ENCODE measurements at regions not wholly inside any gene's neighbourhood (a gene's known extent, or its start where the extent isn't known, plus 50 kb on each side); places are given as distances from the start of the nearest gene placed in this dataset.

DNA sequence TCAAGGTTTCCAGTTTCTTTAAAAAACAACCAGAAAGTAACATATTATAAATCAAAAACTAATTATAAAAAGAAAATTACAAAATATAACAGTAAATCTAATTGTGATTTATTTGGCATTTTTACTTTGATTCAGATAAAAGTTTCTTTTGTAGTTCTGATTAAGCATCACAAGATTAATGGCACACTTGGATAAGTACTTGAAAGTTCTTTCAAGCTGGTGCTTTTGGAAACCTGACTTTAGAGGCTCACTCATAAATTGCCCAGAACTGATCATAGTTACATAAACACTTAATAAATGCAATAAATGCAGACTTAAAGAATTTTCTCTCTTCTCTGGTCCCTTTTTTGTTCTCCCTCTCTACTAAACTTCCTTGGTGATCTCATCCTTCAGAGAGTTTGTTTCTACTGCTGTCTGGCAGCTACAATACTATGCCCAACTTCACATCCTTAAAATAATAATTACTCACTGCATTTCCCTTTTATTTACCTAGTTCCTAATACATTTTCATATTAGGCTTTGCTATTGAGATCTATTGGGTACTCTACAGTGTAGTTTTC is 1417.0 kb downstream of the EFNB2 start:
- Histone ChIP-seq H4K20me1 (ENCODE audit: low read length) (no peaks in the 10 kb centered on the region), H3K4me3 (ENCODE audit: low read length) (no peak overlapping the region), H3K27ac (ENCODE audit: low read length) (no peak overlapping the region), H3K9ac (ENCODE audit: low read length) (no peak overlapping the region), H3K36me3 (ENCODE audit: low read depth, low read length) (no peaks in the 10 kb centered on the region), H3K79me2 (ENCODE audit: low read length) (no peaks in the 10 kb centered on the region), H3K4me2 (ENCODE audit: low read length) (no peak overlapping the region), H3K4me1 (ENCODE audit: insufficient read depth, low read length) (no peaks in the 10 kb centered on the region), H3K9me3 (ENCODE audit: low read length) (no peaks in the 10 kb centered on the region), H2AFZ (ENCODE audit: low read length) (no peak overlapping the region), H3F3A (ENCODE audit: low read length, unreplicated experiment) (no peaks in the 10 kb centered on the region), H3K9me2 (replicated peaks; ENCODE audit: low read length) (no peaks in the 10 kb centered on the region), H3K27me3 (ENCODE audit: low read length) (no peaks in the 10 kb centered on the region)
- intact Hi-C loops (cut with micrococcal nuclease), result no loop called here
- TF ChIP-seq EZH2phosphoT487 (IDR thresholded peaks at IDR 0.05; ENCODE audit: borderline replicate concordance, low read length) (no peak), EZH2 (IDR thresholded peaks at IDR 0.05; ENCODE audit: low read length, unreplicated experiment) (no peak)
- TF ChIP-seq, protein P1, sequence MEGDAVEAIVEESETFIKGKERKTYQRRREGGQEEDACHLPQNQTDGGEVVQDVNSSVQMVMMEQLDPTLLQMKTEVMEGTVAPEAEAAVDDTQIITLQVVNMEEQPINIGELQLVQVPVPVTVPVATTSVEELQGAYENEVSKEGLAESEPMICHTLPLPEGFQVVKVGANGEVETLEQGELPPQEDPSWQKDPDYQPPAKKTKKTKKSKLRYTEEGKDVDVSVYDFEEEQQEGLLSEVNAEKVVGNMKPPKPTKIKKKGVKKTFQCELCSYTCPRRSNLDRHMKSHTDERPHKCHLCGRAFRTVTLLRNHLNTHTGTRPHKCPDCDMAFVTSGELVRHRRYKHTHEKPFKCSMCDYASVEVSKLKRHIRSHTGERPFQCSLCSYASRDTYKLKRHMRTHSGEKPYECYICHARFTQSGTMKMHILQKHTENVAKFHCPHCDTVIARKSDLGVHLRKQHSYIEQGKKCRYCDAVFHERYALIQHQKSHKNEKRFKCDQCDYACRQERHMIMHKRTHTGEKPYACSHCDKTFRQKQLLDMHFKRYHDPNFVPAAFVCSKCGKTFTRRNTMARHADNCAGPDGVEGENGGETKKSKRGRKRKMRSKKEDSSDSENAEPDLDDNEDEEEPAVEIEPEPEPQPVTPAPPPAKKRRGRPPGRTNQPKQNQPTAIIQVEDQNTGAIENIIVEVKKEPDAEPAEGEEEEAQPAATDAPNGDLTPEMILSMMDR (conservative IDR thresholded peaks at IDR 0.05; ENCODE audit: low read depth, low read length), result no peak
- ChIA-PET POLR2A (ENCODE audit: unreplicated experiment) (no interaction called here), CTCF (no interaction called here)
- DNase-seq, result no peak
- ATAC-seq, result no peak
- no TSS peak for BruUV-seq (replicated peaks)

DNA sequence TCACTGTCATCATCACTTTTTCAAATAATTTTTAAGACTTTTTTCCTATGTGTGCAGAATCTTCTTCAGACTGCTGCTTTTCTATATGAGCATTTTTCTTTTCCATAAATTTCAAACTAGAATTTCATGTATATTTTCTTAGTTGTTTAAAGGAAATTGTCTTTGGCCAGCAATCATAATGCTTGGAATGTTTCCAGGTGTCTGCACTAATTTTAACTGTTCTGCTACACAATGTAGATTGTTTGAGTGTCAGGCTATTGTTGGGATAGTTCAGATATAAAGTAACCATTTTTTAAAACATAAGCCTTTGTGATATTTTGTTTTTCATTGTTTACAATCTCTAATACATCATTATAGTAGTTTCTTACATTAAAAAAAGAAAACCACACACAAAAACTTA is 1418.5 kb downstream of the EFNB2 start:
- H3K4me2 ChIP-seq (ENCODE audit: low read length), result no peak overlapping the region
- DNase-seq (no peak), ATAC-seq (no peak)
- ChIA-PET POLR2A (ENCODE audit: unreplicated experiment) (no interaction called here), CTCF (no interaction called here)
- no peak overlapping the region for H3K27ac ChIP-seq (ENCODE audit: low read length)
- H3K9me3 ChIP-seq (ENCODE audit: low read length), result no peaks in the 10 kb centered on the region
- H3K27me3 ChIP-seq (ENCODE audit: low read length), result no peaks in the 10 kb centered on the region
- no peak overlapping the region for H3K4me3 ChIP-seq (ENCODE audit: low read length)
- no peaks in the 10 kb centered on the region for H3K36me3 ChIP-seq (ENCODE audit: low read depth, low read length)
- H3K79me2 ChIP-seq (ENCODE audit: low read length), result no peaks in the 10 kb centered on the region
- intact Hi-C loops (cut with micrococcal nuclease), result no loop called here
- no peak overlapping the region for H2AFZ ChIP-seq (ENCODE audit: low read length)
- no peaks in the 10 kb centered on the region for H3K4me1 ChIP-seq (ENCODE audit: insufficient read depth, low read length)
- no peaks in the 10 kb centered on the region for H3K9me2 ChIP-seq (replicated peaks; ENCODE audit: low read length)
- TF ChIP-seq EZH2 (IDR thresholded peaks at IDR 0.05; ENCODE audit: low read length, unreplicated experiment) (no peak), EZH2phosphoT487 (IDR thresholded peaks at IDR 0.05; ENCODE audit: borderline replicate concordance, low read length) (no peak)
- TF ChIP-seq, protein P1 (conservative IDR thresholded peaks at IDR 0.05; ENCODE audit: low read depth, low read length), result no peak
- H3K9ac ChIP-seq (ENCODE audit: low read length), result no peak overlapping the region
- H3F3A ChIP-seq (ENCODE audit: low read length, unreplicated experiment), result no peaks in the 10 kb centered on the region
- no peaks in the 10 kb centered on the region for H4K20me1 ChIP-seq (ENCODE audit: low read length)
- BruUV-seq (replicated peaks), result no TSS peak

DNA sequence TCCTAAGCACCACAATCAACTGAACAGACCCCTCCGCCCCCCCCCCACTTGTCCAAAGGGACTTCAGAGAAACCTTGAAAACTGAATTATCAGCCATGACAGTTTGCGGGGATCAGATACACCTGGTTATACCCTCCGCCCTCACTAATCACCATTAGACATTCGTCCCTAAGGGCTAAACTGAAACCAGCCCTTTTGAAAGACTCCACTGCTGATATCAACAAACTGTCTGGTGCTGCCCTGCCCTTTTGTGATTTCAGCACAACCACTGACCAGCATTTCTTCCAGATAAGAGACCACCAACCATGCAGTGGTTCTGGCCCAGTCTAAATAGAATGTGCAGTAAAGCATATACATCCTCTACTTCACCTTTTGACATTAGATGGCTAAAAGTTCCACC is 1422.9 kb downstream of the EFNB2 start:
- no peaks in the 10 kb centered on the region for H3K9me2 ChIP-seq (replicated peaks; ENCODE audit: low read length)
- no peaks in the 10 kb centered on the region for H4K20me1 ChIP-seq (ENCODE audit: low read length)
- H3K79me2 ChIP-seq (ENCODE audit: low read length), result no peaks in the 10 kb centered on the region
- no peak overlapping the region for H3K4me2 ChIP-seq (ENCODE audit: low read length)
- TF ChIP-seq EZH2 (IDR thresholded peaks at IDR 0.05; ENCODE audit: low read length, unreplicated experiment), result no peak
- TF ChIP-seq, protein P1 (conservative IDR thresholded peaks at IDR 0.05; ENCODE audit: low read depth, low read length), result no peak
- no peak for TF ChIP-seq EZH2phosphoT487 (IDR thresholded peaks at IDR 0.05; ENCODE audit: borderline replicate concordance, low read length)
- ChIA-PET CTCF (no interaction called here), POLR2A (ENCODE audit: unreplicated experiment) (no interaction called here)
- ATAC-seq (no peak), DNase-seq (no peak)
- no peaks in the 10 kb centered on the region for H3K9me3 ChIP-seq (ENCODE audit: low read length)
- no peak overlapping the region for H3K9ac ChIP-seq (ENCODE audit: low read length)
- intact Hi-C loops (cut with micrococcal nuclease), result no loop called here
- no TSS peak for BruUV-seq (replicated peaks)
- no peak overlapping the region for H3K27ac ChIP-seq (ENCODE audit: low read length)
- no peak overlapping the region for H3K4me3 ChIP-seq (ENCODE audit: low read length)
- H3F3A ChIP-seq (ENCODE audit: low read length, unreplicated experiment), result no peaks in the 10 kb centered on the region
- no peaks in the 10 kb centered on the region for H3K36me3 ChIP-seq (ENCODE audit: low read depth, low read length)
- no peaks in the 10 kb centered on the region for H3K27me3 ChIP-seq (ENCODE audit: low read length)
- H2AFZ ChIP-seq (ENCODE audit: low read length), result no peak overlapping the region
- no peaks in the 10 kb centered on the region for H3K4me1 ChIP-seq (ENCODE audit: insufficient read depth, low read length)
